ENCODE measurements at regions not wholly inside any gene's neighbourhood (a gene's known extent, or its start where the extent isn't known, plus 50 kb on each side); places are given as distances from the start of the nearest gene placed in this dataset.

DNA sequence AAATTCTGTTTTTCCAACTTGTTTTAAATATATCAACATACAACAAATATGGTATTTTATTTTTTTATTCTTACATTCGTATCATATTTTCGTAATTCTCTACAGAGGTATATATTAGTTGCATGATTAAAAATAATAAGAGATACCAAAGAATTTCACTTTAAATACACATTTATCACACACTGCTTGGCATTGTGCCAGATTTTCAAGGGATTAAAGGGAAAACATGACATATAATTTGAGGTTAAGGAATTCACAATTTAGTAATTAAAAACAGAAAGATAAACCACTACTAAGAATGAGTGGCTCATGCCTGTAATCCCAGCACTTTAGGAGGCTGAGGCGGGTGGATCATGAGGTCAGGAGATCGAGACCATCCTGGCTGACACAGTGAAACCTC, 484.7 kb upstream of the SORCS1 start (continued):
- TF ChIP-seq ZNF335 (tag by site-specific recombination; conservative IDR thresholded peaks at IDR 0.05) (no peak), ZBTB7A (tag by site-specific recombination; IDR thresholded peaks at IDR 0.05; ENCODE audit: low read depth) (no peak), KLF8 (tag by site-specific recombination; IDR thresholded peaks at IDR 0.05) (no peak), ZXDB (tag by site-specific recombination; IDR thresholded peaks at IDR 0.05) (no peak), IKZF3 (tag by site-specific recombination; IDR thresholded peaks at IDR 0.05) (no peak), ZNF776 (tag by site-specific recombination; IDR thresholded peaks at IDR 0.05; ENCODE audit: borderline replicate concordance) (no peak), ZNF549 (tag by site-specific recombination; IDR thresholded peaks at IDR 0.05) (no peak), ZNF19 (tag by site-specific recombination; IDR thresholded peaks at IDR 0.05; ENCODE audit: low read depth) (no peak), ZNF169 (tag by site-specific recombination; IDR thresholded peaks at IDR 0.05) (no peak)

DNA sequence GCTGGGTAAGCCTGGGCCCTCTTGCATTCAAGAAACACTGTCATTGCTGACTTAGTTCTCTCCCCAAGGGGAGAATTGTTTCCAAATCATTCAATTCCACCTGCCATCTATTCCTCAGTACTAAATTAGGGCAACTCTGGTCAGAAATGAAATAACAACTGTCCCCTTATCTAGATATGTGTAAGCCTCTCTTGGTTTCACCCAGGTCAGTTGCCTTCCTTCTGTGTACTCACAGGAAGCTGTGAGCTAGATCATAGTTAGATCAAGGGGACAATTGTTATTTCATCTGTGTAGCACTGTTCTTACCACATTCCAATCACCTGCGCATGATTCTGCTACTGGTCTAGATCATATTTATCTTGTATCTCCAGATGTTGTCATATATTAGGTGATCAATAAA, 483.0 kb upstream of the SORCS1 start:
- H3K4me3 ChIP-seq (ENCODE audit: low read depth, low read length): no peak overlapping the region
- TF ChIP-seq ZFP41 (tag by site-specific recombination; IDR thresholded peaks at IDR 0.05; ENCODE audit: borderline replicate concordance) (no peak), ZNF624 (tag by site-specific recombination; IDR thresholded peaks at IDR 0.05) (no peak), ZNF621 (tag by site-specific recombination; IDR thresholded peaks at IDR 0.05) (no peak), GLI2 (tag by site-specific recombination; IDR thresholded peaks at IDR 0.05; ENCODE audit: borderline replicate concordance, low read depth) (no peak), ZNF785 (tag by site-specific recombination; IDR thresholded peaks at IDR 0.05) (no peak), TRIM28 (IDR thresholded peaks at IDR 0.05; ENCODE audit: borderline replicate concordance, low read length) (no peak), ZNF114 (tag by site-specific recombination; IDR thresholded peaks at IDR 0.05) (no peak), ZNF223 (tag by site-specific recombination; IDR thresholded peaks at IDR 0.05) (no peak), OVOL3 (tag by site-specific recombination; IDR thresholded peaks at IDR 0.05) (no peak), ZBTB1 (tag by site-specific recombination; IDR thresholded peaks at IDR 0.05) (no peak), KLF1 (tag by site-specific recombination; IDR thresholded peaks at IDR 0.05) (no peak), FEZF1 (tag by site-specific recombination; IDR thresholded peaks at IDR 0.05) (no peak), ZNF555 (tag by site-specific recombination; conservative IDR thresholded peaks at IDR 0.05) (no peak), ZNF16 (tag by site-specific recombination; IDR thresholded peaks at IDR 0.05; ENCODE audit: low read depth) (no peak), MEIS1 (CRISPR knock-in tag; IDR thresholded peaks at IDR 0.05; ENCODE audit: borderline replicate concordance) (no peak)
- TF ChIP-seq, protein P1, sequence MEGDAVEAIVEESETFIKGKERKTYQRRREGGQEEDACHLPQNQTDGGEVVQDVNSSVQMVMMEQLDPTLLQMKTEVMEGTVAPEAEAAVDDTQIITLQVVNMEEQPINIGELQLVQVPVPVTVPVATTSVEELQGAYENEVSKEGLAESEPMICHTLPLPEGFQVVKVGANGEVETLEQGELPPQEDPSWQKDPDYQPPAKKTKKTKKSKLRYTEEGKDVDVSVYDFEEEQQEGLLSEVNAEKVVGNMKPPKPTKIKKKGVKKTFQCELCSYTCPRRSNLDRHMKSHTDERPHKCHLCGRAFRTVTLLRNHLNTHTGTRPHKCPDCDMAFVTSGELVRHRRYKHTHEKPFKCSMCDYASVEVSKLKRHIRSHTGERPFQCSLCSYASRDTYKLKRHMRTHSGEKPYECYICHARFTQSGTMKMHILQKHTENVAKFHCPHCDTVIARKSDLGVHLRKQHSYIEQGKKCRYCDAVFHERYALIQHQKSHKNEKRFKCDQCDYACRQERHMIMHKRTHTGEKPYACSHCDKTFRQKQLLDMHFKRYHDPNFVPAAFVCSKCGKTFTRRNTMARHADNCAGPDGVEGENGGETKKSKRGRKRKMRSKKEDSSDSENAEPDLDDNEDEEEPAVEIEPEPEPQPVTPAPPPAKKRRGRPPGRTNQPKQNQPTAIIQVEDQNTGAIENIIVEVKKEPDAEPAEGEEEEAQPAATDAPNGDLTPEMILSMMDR (tag by site-specific recombination; IDR thresholded peaks at IDR 0.05): no peak
- TF ChIP-seq, protein P2, sequence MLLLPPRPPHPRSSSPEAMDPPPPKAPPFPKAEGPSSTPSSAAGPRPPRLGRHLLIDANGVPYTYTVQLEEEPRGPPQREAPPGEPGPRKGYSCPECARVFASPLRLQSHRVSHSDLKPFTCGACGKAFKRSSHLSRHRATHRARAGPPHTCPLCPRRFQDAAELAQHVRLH (tag by site-specific recombination; IDR thresholded peaks at IDR 0.05): no peak
- TF ChIP-seq, protein P3, sequence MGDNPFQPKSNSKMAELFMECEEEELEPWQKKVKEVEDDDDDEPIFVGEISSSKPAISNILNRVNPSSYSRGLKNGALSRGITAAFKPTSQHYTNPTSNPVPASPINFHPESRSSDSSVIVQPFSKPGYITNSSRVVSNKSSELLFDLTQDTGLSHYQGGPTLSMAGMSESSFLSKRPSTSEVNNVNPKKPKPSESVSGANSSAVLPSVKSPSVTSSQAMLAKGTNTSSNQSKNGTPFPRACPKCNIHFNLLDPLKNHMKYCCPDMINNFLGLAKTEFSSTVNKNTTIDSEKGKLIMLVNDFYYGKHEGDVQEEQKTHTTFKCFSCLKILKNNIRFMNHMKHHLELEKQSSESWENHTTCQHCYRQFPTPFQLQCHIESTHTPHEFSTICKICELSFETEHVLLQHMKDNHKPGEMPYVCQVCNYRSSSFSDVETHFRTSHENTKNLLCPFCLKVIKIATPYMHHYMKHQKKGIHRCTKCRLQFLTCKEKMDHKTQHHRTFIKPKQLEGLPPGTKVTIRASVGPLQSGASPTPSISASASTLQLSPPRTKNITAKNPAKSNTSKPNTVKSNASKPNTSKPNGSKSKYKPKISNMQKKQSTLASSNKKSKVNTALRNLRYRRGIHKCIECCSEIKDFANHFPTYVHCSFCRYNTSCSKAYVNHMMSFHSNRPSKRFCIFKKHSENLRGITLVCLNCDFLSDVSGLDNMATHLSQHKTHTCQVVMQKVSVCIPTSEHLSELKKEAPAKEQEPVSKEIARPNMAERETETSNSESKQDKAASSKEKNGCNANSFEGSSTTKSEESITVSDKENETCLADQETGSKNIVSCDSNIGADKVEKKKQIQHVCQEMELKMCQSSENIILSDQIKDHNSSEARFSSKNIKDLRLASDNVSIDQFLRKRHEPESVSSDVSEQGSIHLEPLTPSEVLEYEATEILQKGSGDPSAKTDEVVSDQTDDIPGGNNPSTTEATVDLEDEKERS (tag by site-specific recombination; IDR thresholded peaks at IDR 0.05): no peak
- TF ChIP-seq, protein P4, sequence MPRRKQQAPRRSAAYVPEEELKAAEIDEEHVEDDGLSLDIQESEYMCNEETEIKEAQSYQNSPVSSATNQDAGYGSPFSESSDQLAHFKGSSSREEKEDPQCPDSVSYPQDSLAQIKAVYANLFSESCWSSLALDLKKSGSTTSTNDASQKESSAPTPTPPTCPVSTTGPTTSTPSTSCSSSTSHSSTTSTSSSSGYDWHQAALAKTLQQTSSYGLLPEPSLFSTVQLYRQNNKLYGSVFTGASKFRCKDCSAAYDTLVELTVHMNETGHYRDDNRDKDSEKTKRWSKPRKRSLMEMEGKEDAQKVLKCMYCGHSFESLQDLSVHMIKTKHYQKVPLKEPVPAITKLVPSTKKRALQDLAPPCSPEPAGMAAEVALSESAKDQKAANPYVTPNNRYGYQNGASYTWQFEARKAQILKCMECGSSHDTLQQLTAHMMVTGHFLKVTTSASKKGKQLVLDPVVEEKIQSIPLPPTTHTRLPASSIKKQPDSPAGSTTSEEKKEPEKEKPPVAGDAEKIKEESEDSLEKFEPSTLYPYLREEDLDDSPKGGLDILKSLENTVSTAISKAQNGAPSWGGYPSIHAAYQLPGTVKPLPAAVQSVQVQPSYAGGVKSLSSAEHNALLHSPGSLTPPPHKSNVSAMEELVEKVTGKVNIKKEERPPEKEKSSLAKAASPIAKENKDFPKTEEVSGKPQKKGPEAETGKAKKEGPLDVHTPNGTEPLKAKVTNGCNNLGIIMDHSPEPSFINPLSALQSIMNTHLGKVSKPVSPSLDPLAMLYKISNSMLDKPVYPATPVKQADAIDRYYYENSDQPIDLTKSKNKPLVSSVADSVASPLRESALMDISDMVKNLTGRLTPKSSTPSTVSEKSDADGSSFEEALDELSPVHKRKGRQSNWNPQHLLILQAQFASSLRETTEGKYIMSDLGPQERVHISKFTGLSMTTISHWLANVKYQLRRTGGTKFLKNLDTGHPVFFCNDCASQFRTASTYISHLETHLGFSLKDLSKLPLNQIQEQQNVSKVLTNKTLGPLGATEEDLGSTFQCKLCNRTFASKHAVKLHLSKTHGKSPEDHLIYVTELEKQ (tag by site-specific recombination; IDR thresholded peaks at IDR 0.05; ENCODE audit: borderline replicate concordance): no peak
- H3K27ac ChIP-seq (ENCODE audit: extremely low read depth, low read depth, low read length): no peak overlapping the region
- H3K36me3 ChIP-seq (ENCODE audit: control insufficient read depth in 2 of 2, insufficient read depth in 1 of 2, low read length in 2 of 2): no peaks in the 10 kb centered on the region
- no peaks in the 10 kb centered on the region for H3K9me3 ChIP-seq (ENCODE audit: control insufficient read depth, insufficient read depth, low read depth, low read length)
- ChIA-PET CTCF (interaction anchor here (0.7 kb wide), 1 partner anchor 10 kb away, joined by 3 read pairs; no protein-coding TSS in a partner anchor), POLR2A (no interaction called here)
- H3K4me1 ChIP-seq (ENCODE audit: control insufficient read depth, insufficient read depth, low read length): no peaks in the 10 kb centered on the region
